CD4-positive, alpha-beta T cell treated with Interleukin-4 for 4 hours (primary cell): ENCODE measurements at regions not wholly inside any gene's neighbourhood (a gene's known extent, or its start where the extent isn't known, plus 50 kb on each side); places are given as distances from the start of the nearest gene placed in this dataset.
A peak's percentile ranks its signal among the peaks of the same experiment; 100 is the strongest.
"Not testable (repeated sequence)": the region's sequence is repeated elsewhere in the genome, so short reads cannot be mapped to it uniquely, and the experiment has no call there.

Experiments used
- DNase-seq: peaks from one replicate; pipeline ENCODE4 v3.0.0-alpha.2; 2020

DNA sequence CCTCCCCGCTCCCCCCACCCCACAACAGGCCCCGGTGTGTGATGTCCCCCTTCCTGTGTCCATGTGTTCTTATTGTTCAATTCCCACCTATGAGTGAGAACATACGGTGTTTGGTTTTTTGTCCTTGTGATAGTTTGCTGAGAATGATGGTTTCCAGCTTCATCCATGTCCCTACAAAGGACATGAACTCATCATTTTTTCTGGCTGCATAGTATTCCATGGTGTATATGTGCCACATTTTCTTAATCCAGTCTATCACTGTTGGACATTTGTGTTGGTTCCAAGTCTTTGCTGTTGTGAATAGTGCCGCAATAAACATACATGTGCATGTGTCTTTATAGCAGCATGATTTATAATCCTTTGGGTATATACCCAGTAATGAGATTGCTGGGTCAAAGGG, 104.3 kb downstream of the MTPN start:
- DNase-seq = not testable (repeated sequence)

DNA sequence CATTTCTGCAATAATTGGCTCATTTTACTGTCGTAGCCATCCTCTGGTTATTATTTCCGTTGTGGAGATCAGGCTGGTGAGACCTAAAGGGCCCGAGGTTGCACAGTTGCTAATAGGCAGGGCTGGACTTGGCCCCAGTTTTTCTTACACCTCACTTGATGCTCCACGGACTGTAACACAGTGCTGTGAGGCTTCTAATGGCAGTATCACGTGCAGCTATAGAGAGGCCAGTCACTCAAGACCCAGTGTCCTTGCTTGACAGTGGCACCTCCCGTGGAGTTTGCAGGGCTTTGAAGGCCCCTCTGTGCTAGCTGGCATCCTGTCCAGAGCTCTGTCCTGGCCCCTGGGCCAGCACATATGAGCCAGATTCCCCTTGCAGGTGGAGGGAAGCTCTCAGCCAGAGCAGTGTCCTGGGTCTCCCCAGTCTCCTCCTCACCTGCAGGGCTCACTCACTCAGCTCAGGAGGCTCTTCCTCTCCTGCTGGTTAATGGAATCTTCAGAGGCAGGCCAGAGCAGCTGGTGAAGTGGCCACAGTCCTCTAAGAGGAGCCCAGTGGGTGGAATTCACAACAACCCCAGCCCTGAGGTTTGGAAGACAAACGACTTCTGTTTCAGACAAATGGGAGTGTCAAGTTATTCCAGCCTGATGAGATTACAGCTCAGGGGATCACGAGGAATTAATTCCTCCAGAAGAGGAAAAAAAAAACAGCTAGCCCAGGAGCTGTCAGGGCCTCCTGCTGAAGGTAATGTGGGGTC, 114.2 kb upstream of the FAM180A start:
- no peak for DNase-seq

DNA sequence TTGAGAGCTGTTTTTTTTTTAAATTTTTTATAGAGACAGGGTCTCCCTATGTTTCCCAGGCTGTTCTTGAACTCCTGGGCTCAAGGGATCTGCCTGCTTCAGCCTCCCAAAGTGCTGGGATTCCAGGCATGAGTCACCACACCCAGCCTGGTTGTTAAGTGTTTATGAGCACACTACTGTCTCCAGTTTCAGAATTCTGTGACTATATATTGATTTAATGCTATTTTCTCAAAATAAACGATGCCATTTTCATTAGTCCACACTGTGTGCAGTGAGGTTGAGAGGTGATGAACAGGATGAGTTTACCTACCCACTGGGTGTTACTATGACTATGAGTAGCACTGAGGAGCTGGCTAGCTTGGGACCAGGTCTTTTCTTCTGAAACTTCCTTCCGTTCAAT, 110.9 kb upstream of the FAM180A start:
- DNase-seq = no peak

DNA sequence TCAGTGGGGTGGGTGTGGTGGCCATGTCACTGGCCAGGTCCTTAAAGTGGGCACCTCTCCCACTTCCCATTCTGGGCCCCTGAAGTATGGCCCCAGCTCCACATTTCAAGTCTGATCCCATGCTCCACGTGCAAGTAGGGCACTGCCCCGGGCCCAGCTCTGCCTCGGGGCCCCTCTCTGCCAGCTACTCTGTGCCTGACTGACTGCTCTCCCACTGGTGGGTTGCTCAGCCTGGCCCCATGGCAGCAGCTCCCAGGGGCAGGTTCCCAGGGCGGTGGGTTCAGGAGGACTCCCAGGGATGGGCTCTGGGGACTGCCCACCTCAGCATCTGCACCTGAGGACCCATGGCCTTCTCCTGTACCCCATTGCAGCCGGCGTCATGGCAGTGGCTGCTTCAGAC, 110.2 kb upstream of the FAM180A start:
- DNase-seq = no peak

DNA sequence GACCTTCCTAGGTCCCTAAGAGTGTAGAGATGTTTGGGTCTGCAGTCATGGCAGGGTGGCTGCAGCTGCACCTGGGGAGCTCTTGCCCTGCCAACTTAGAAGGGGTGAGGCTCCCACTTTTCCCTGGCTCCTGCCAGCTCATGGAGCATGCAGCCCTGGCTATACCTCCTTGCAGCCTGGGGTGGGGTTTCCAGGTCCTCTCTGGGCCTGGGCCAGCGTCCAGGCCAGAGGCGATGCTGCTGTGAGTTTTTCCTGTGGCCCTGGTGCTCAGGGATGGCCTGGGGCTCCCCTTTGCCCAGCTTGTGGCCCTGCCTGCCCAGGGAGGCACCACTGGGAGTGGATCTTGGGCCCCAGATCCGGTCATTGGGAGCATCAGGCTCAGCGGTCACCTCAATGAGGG, 109.8 kb upstream of the FAM180A start:
- DNase-seq = no peak

DNA sequence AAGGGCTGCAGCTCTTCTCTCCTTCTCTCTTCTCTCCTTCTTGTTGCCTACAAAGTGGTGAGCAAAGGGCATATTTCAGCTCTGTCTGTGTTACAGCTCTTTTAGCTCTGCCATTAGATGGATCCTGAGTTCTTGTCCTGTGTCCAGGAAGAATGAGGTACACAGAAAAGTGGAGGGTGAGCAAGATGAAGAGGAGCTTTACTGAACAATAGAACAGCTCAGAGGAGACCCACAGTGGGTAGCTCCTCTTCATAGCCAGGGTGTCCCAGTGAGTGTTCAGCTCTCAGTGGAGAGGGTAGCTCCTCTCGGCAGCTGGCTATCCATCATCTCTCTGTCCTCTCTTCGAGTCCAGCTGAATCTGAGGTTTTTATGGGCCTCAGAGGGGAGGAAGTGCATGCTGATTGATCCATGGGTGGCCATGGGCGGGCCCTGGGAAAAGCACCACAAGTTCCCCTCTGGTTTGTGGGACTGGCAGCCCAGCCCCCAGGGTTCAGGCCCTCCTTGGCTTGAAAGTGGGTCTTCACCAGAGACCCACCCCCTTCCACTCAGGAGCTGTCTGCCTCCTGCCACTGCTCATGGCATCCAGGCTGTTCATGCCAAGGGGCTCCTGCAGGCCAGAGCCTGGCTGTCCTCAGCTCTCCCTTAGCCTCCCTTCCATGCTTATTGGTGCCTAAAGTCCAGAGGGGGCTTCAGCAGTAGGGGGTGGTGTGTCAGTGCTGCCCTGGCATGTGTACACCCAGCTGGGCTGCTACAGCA, 109.1 kb upstream of the FAM180A start:
- DNase-seq = no peak

DNA sequence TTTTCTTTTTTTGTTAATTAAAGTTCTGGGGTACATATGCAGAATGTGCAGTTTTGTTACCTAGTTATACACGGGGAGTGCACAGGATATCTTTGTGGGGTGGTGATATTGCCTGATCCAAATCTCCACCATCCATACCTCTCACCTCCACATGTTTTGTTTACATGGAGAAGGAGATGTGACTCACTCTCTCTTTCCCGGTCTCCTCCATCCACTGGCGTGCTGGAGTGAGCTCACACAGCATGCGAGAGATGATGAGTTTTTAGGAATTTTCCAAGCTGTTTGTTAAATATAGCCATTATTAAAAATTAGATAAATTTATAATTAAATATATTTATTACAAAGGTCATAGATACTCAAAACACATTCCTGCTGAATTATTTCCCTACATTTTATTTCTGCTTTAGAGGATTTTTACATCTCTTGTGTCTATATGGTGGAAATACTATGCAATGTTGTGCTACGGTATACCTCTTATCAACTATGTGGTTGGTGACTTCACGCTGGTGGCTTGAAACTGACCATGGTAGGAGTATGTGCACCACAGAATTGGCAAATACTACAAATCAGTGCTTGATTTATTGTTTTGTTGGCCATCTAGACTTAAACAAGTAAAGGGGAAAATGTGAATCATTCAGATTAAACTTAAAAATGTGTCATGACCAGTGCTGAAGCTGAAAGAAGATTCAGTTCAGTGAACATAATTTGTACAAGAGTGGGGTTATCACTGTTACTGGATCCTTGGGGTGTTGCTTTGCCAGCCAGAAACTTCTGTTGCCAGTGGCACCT, 107.9 kb upstream of the FAM180A start:
- no peak for DNase-seq

DNA sequence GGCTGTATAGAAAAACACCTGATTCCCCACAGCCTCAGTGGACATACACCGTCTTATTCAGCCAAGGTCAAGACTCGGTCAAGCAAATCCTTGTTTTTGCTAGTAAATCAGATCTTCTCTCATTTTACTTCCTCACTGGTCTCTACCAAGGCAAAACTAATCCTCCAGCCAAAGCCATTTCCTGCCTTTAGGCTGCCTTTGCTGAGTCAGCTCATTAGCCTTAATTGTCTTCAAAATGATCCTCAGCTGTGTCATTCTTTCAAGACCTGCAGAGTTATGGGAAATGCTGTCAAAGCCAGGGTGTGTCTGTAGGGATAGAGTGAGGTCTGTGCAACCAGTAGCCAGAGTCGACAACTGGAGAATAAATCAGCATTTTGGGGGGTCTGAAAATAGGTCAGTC, 107.2 kb upstream of the FAM180A start:
- DNase-seq = no peak

DNA sequence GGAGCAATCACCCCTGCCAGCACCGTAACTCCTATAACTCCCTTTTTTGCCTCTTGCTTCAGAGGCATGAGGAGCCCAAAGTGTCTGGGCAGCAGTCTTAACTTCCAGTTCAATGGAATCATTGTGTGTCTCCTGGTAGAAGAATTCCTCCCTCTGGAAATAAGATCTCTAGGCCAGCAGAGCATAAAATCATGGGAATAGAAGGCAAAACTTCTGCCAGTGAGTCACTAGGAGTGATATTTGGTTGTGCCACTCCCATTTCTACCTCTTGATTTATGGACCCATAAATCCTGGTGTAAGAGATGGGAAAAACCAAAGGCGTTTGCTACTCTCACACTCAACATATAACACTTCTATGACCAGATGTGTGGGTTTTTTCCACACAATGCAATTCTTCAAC, 104.9 kb upstream of the FAM180A start:
- no peak for DNase-seq

DNA sequence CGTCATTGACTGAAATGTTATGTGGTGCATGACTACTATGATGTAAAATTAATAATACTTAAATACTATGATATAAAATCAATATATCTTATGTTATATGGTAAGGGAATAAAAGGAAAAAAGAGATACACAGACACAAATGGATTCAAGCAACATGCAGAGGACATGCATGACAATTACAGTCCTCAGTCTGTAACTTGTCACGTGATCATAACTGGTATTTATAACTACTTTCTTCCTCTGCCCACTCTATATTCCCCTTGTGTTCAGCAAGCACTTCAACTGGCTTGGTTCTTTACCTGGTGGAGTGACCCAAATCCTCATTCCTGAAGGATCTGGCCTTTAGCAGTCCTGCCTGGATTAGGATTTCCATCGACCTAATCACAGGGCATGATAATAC, 104.4 kb upstream of the FAM180A start:
- DNase-seq = no peak

DNA sequence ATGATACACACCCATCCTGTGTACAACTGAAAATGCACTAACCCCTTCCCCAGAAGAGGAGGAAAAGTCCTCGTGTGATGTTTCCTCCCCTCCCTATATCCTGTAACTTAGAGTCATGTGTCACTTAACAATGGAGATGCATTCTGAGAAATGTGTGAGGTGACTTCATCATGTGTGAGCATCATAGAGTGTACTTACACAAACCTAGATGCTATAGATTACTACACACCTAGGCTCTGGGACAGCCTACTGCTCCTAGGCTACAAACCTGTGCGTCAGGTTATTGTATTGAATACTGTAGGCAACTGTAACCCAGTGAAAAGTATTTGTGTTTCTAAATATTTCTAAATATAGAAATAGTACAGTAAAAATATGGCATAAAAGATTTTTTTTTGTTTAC, 98.6 kb upstream of the FAM180A start:
- no peak for DNase-seq

DNA sequence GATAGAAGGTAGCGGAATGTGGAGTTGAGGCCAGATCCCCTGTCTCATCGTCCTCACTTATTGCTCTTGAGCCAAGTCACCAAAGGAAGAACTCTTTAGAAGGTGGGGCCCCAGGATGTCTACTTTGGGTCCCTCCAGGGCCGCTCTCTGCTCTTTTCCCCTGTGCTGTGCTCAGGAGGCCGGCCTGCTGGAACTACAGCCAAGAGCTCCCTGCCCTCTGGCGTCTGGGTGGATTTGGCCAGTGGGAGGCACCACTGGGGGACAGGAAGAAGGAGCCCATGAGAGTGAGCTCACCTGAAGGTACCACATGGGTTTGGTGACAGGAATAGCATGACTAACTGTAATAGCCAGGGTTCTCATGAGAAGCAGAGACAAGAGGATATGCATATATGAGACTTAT, 97.7 kb upstream of the FAM180A start:
- DNase-seq = no peak

DNA sequence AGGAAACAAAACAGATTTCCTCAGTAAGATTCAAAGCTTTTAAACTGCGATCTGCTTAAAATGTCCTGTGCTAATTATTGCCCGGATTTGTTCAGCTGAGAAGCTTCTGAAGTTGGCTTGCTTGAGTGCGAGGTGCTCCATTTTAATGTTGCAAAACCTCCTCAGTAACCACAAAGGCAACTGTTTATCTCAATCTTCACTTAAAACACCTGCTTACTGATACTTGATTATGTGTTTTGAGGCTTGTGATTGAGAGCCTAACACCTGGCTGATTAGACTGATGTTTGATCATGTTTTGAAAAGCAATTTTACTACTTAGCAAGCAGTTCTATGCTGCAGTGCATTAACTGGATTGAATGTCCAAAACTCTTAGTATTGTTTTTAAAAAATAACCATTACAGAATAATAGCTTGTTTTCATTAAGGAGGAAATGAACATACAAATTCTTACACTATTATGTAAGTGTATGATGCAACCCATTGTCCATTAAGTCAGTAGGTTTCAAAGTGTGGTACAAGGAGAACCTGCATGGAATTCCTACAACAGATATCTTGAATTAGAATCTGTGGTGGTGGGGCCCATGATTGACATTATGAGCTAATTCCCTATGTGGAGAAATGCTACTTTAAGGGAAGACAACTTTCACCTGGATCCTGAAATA, 96.9 kb upstream of the FAM180A start:
- DNase-seq = no peak

DNA sequence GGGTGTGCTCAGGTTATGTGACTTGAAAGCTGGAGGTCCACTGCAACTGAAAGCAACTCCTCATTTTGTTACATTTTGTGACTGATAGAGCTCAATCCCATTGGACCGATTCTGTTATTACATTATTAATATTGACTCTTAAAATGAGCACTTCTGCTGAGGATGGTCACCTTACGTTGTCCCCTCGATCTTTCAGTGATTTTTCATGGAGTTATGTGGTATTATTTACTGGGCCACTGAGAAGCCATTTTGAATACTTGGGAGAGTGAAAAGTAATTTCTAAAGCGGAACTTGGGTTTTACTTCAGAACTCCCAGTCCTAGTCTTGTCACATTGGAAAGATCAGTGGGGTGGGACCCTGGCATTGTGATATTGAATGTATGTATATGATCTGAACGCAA, 96.3 kb upstream of the FAM180A start:
- no peak for DNase-seq

DNA sequence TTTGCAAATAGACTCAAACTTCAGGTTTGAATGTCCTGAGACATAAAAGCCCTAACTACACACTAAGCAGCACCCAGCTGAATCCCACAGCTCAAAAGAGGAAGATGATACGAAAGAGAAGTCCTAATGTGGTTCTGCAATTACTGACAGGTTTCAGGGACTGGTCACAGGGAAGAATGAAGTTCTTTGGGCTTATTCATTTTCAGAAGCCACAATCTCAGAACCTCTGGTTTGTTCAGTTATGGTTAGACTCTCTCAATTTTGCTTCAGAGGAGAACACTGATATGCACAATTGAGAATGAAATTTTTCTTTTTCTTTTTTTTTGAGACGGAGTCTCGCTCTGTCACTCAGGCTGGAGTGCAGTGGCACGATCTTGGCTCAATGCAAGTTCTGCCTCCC, 94.6 kb upstream of the FAM180A start:
- DNase-seq = no peak

DNA sequence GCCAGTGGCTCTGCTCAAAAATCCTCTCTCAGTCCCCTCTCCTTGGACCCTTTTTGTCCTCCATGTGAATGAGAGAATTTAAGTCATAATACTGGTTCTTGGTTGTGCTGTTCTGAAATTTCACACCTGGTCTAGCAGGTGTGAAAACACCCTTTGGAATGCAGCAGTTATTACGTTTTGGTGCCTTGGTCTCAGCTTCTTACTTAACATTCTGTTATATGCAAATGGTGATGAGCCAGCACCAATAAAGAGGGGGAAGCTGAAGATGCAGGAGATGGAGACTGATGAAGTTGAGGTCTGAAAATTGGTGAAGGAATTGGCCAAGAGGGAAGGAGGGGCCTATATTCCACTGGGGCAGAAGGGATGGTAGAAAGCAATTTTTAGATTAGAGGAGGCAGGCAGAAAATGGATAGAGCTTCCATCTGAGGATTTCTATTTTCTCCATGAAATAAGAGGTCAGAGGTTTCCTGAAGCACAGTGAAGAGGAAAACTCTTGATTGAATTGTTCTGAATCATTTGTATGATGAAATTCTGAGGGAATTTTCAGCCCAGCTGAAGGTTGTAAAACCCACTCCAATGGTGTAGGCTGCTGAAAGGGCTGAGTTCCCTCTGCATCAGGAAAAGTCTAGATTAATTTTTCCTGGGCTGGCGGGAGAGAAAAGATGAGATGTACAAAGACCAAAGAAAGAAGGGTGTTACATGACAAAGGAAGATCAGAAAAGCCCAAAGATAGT, 94.0 kb upstream of the FAM180A start:
- DNase-seq = no peak

DNA sequence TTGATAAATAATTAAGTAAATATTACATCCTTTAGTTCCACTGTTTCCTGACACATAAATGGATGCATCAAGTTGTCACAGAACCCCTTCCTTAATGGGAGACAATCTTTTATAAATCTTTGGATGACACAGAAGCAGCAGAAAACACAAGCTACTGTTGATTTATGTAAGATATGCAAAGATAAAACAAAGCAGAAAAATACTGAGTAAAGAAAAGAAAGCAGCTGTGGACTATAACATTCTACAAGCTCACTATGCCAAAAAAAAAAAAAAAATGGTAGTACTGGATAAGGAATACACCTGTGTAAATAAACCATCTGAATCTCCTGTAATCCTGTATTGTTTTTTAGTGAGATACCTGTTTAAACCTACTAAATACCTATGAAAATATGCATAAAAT, 92.0 kb upstream of the FAM180A start:
- DNase-seq = no peak

DNA sequence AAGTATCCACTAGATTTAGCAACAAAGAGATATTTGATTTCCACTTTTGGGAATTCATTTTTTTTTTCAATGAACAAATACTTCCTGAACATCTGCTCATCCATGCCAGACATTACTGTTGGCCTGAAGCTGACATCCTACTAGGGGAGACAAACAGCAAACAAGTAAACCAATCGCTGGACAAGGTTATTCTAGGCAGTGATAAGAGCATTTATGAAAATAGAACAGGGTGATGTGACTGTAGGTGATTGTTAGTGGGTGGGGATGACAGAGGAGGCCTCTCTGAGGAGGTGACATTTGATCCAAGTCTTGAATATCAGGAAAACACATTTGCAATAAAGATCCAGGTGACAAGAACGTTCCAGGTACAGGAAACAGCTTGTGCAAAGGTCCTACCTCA, 89.1 kb upstream of the FAM180A start:
- no peak for DNase-seq

DNA sequence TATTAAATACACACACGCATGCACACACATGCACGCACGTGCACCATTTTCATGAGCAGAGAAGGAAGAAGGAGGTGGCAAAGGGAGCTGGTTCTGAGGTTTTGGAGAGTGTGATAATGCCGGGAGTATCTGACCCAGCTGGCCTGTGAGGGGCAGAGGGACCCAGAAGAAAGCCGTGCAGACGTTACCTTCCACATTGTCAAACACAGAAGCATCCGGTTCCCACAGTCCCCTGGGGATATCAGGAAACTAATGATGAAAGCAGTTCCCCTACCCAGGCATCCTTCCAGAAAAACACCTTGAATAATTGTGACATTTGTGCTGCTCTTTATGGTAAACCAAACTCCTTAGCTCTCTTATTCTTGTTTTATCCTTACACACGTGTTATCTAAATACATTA, 85.7 kb upstream of the FAM180A start:
- DNase-seq = no peak

DNA sequence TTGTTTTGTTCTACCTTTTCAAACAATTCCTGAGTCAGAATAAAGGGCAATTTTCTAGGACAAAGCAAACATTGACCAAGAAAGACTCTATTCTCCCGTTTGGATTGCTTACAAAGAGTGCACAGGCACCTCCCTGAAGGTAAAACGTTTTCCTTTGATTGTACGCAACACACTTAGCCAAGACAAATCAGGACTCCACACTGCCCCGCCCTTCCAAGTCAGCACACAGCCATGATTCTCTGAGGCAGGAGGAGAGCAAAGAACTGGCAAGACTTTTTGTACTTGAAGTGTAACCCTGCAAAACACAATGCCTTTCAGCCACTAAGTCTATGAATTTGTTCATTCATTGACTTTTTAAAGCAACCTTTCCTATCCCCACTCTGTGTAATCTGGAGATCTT, 85.0 kb upstream of the FAM180A start:
- DNase-seq = no peak

DNA sequence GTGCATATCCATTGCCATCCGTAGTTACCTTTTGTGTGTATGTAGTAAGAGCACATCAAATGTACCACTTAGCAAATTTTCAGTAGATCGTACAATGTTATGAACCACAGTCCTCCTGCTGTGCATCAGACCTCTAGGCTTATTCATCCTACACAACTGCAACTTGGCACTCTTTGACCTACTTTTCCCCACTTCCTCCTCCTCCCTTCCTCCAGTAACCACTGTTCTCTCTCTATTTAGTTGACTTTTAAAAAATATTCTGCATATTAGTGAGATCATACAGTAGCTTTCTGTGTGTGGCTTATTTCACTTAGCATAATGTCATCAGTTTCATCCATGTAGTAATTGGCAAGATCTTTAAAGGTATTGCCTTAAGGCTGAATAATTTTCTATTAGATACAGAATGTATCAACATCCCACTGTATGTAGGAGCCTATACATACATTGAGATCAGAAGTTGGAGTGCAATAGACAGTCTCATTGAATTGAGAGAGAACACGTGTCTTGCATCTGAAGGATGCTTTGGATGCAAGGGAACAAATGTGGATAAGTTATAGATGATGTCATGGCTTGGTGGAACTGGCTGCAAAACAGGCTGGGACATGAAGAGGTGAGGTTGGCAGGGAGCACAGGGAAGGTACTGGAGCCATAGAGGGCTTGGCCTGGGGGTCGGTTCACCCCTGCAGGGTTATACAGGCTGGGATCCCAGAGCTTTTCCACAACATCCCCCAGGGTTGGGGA, 83.0 kb upstream of the FAM180A start:
- DNase-seq = peak; percentile 52

DNA sequence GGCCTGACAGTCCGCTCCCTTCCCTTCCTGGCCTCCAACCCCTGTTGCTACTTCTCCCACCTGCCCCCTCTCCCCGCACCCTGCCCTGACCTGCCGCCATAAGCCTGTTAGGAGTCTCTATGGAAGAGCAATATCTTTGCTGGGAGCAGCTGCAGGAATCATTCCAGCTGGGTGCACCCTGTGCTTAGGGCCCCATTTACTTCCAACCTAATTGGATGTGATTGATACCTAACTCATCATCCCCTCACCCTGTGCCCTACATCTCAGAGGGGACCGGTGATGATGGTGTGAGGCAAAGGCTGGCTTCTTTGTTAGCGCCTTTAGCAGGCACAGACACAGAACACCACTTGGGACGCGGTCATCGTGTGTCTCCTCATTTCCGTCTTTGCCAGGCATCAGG, 80.0 kb upstream of the FAM180A start:
- no peak for DNase-seq
